NCI-H446 treated with DMSO at 0.1 percent for 48 hours (cell line): ENCODE measurements at regions not wholly inside any gene's neighbourhood (a gene's known extent, or its start where the extent isn't known, plus 50 kb on each side); places are given as distances from the start of the nearest gene placed in this dataset.

Experiments used
- DNase-seq: peaks from one replicate; lab custom pipeline; 2025; lab: John Stamatoyannopoulos, UW

- peak; percentile 63 for DNase-seq
These were observed 389.8 kb downstream of the NUAK1 start for GRCh38 chr12:105748806-105749600.

- DNase-seq = no peak
These were observed 388.7 kb downstream of the NUAK1 start for GRCh38 chr12:105750096-105750495.

GRCh38 chr12:105754313-105754712 lies 384.4 kb downstream of the NUAK1 start:
- no peak for DNase-seq

- no peak for DNase-seq
These were observed 381.8 kb downstream of the NUAK1 start for GRCh38 chr12:105756961-105757360.

- no peak for DNase-seq
These were observed 379.6 kb downstream of the NUAK1 start for GRCh38 chr12:105759149-105759548.

- DNase-seq = no peak
These were observed 377.7 kb downstream of the NUAK1 start for GRCh38 chr12:105761075-105761474.

- no peak for DNase-seq
These were observed 374.4 kb downstream of the NUAK1 start for GRCh38 chr12:105764216-105764835.

GRCh38 chr12:105765053-105766014 lies 373.4 kb downstream of the NUAK1 start:
- DNase-seq = no peak

- no peak for DNase-seq
These were observed 372.7 kb downstream of the NUAK1 start for GRCh38 chr12:105766029-105766428.

- DNase-seq = no peak
These were observed 369.3 kb downstream of the NUAK1 start for GRCh38 chr12:105769486-105769885.

GRCh38 chr12:105773471-105773870 lies 365.3 kb downstream of the NUAK1 start:
- peak; percentile 64 for DNase-seq

- no peak for DNase-seq
These were observed 364.7 kb downstream of the NUAK1 start for GRCh38 chr12:105774037-105774436.

- DNase-seq = no peak
These were observed 363.4 kb downstream of the NUAK1 start for GRCh38 chr12:105775343-105775742.

- DNase-seq = no peak
These were observed 354.5 kb downstream of the NUAK1 start for GRCh38 chr12:105783983-105784947.

- DNase-seq = no peak
These were observed 345.3 kb downstream of the NUAK1 start for GRCh38 chr12:105793421-105793820.

GRCh38 chr12:105798256-105798845 lies 340.4 kb downstream of the NUAK1 start:
- no peak for DNase-seq

- DNase-seq = no peak
These were observed 339.7 kb downstream of the NUAK1 start for GRCh38 chr12:105799103-105799502.

- DNase-seq = no peak
These were observed 337.4 kb downstream of the NUAK1 start for GRCh38 chr12:105801351-105801750.

- no peak for DNase-seq
These were observed 335.5 kb downstream of the NUAK1 start for GRCh38 chr12:105803292-105803691.

- no peak for DNase-seq
These were observed 334.0 kb downstream of the NUAK1 start for GRCh38 chr12:105804591-105805265.
